Left lung (tissue), 4 donors: ENCODE measurements at regions not wholly inside any gene's neighbourhood (a gene's known extent, or its start where the extent isn't known, plus 50 kb on each side); places are given as distances from the start of the nearest gene placed in this dataset.
"Not testable (repeated sequence)": the region's sequence is repeated elsewhere in the genome, so short reads cannot be mapped to it uniquely, and the experiment has no call there.

ENCODE experiments used
- ATAC-seq: fragments of 200-7000 bp; cut with Tn5 transposase; one replicate; pipeline ENCODE4 v1.9.1; 2020; ENCODE audit warnings: moderate library complexity
- DNase-seq, 4 donors: peaks; one replicate each; pipeline ENCODE4 v3.0.0-alpha.2; 2013 to 2020
- H3K27ac ChIP-seq, 2 donors: fragments of 200-600 bp; sonication (generic) in 1 of 2; one replicate each; pipeline versions ENCODE4 v1.5.0 to v1.8.0; 2020 to 2021
- H3K27me3 ChIP-seq, 2 donors: fragments of 200-600 bp; sonication (generic) in 1 of 2; one replicate each; pipeline versions ENCODE4 v1.5.0 to v1.8.0; 2020 to 2021
- H3K36me3 ChIP-seq, 2 donors: fragments of 200-600 bp; sonication (generic) in 1 of 2; one replicate each; pipeline versions ENCODE4 v1.5.0 to v1.8.0; 2020 to 2021
- H3K4me1 ChIP-seq, 2 donors: fragments of 200-600 bp; one replicate each; pipeline ENCODE4 v1.8.0; 2021
- H3K4me3 ChIP-seq, 2 donors: fragments of 200-600 bp; sonication (generic) in 1 of 2; one replicate each; pipeline versions ENCODE4 v1.5.0 to v1.8.0; 2020 to 2021; ENCODE audit warnings: mild to moderate bottlenecking in 1 of 2
- H3K9me3 ChIP-seq, 2 donors: fragments of 200-600 bp; sonication (generic) in 1 of 2; one replicate each; pipeline versions ENCODE4 v1.5.0 to v1.8.0; 2020 to 2021
- CTCF ChIP-seq, 2 donors: fragments of 200-600 bp; sonication (generic) in 1 of 2; IDR thresholded peaks; one replicate each; pipeline versions ENCODE4 v1.5.0 to v1.8.0; 2021; ENCODE audit warnings: antibody characterized with exemption in 2 of 2
- intact Hi-C, 2 donors: fragments of 100-400 bp; cut with DNase I; formaldehyde crosslinking; loops; one replicate each; pipeline versions ENCODE4 v1.11.2 to v1.14.2; 2022
- donor health status: DM: no; HTN: yes; CAD: no.
- donor health status: DM: no; HTN: no; CAD: no.

GRCh38 chr13:27355894-27356293 is 68.5 kb upstream of the GTF3A start:
- no peaks in the 10 kb centered on the region for H3K4me1 ChIP-seq
- no peak overlapping the region for H3K27ac ChIP-seq
- ATAC-seq (no peak), DNase-seq (no peak)
- no peaks in the 10 kb centered on the region for H3K9me3 ChIP-seq
- no peak overlapping the region for H3K4me3 ChIP-seq
- TF ChIP-seq CTCF (IDR thresholded peaks at IDR 0.05), result no peak
- peaks cover 0 to 21% of the 10 kb centered on the region in 2 donors for H3K27me3 ChIP-seq
- no peaks in the 10 kb centered on the region for H3K36me3 ChIP-seq
- intact Hi-C loops, result loop anchor here in 1 of 2 donors (5.0 kb wide), 1 partner anchor 369 kb away; no protein-coding TSS in a partner anchor

- ATAC-seq (no peak), DNase-seq (no peak)
- Histone ChIP-seq H3K9me3 (no peaks in the 10 kb centered on the region), H3K4me3 (no peak overlapping the region), H3K36me3 (no peaks in the 10 kb centered on the region), H3K27ac (no peak overlapping the region), H3K4me1 (peaks cover 6 to 10% of the 10 kb centered on the region in 2 donors), H3K27me3 (peaks cover 0 to 38% of the 10 kb centered on the region in 2 donors)
- TF ChIP-seq CTCF (IDR thresholded peaks at IDR 0.05), result no peak
- intact Hi-C loops, result loop anchor here in 1 of 2 donors (5.0 kb wide), 1 partner anchor 371 kb away; no protein-coding TSS in a partner anchor
Measured at GRCh38 chr13:27358420-27358819, 66.0 kb upstream of the GTF3A start.

GRCh38 chr13:27359199-27359821 is 65.1 kb upstream of the GTF3A start:
- Histone ChIP-seq H3K4me3 (no peak overlapping the region), H3K9me3 (no peaks in the 10 kb centered on the region), H3K36me3 (no peaks in the 10 kb centered on the region), H3K27ac (no peak overlapping the region), H3K4me1 (peaks cover 6 to 10% of the 10 kb centered on the region in 2 donors), H3K27me3 (peaks cover 0 to 38% of the 10 kb centered on the region in 2 donors)
- intact Hi-C loops, result loop anchor here in 1 of 2 donors (5.0 kb wide), 1 partner anchor 372 kb away; no protein-coding TSS in a partner anchor
- DNase-seq, result peak in 3 of 4 donors; percentile 56 to 82 (median 59)
- TF ChIP-seq CTCF (IDR thresholded peaks at IDR 0.05), result peak; percentile 55 to 79
- peak; percentile 76 for ATAC-seq

- H3K27me3 ChIP-seq, result peaks cover 0 to 44% of the 10 kb centered on the region in 2 donors
- DNase-seq (no peak), ATAC-seq (no peak)
- H3K4me3 ChIP-seq, result no peak overlapping the region
- H3K27ac ChIP-seq, result no peak overlapping the region
- no peaks in the 10 kb centered on the region for H3K36me3 ChIP-seq
- H3K9me3 ChIP-seq, result no peaks in the 10 kb centered on the region
- intact Hi-C loops, result loop anchor here in 1 of 2 donors (5.0 kb wide), 2 partner anchors 467 to 622 kb away; no protein-coding TSS in a partner anchor
- H3K4me1 ChIP-seq, result peaks cover 6 to 10% of the 10 kb centered on the region in 2 donors
- no peak for TF ChIP-seq CTCF (IDR thresholded peaks at IDR 0.05)
Measured at GRCh38 chr13:27360562-27360961, 63.9 kb upstream of the GTF3A start.

GRCh38 chr13:27362064-27362751 is 62.2 kb upstream of the GTF3A start:
- no peaks in the 10 kb centered on the region for H3K36me3 ChIP-seq
- H3K4me1 ChIP-seq, result peaks cover 6 to 10% of the 10 kb centered on the region in 2 donors
- peaks cover 0 to 53% of the 10 kb centered on the region in 2 donors for H3K27me3 ChIP-seq
- H3K4me3 ChIP-seq, result peak overlapping the region; percentile 19 to 37
- ATAC-seq (peak; percentile 99), DNase-seq (peak; percentile 81 to 97 (median 88))
- H3K27ac ChIP-seq, result no peak overlapping the region
- no peaks in the 10 kb centered on the region for H3K9me3 ChIP-seq
- intact Hi-C loops, result loop anchor here in 1 of 2 donors (5.0 kb wide), 2 partner anchors 465 to 620 kb away; no protein-coding TSS in a partner anchor
- TF ChIP-seq CTCF (IDR thresholded peaks at IDR 0.05), result peak; percentile 88 to 94

- H3K4me3 ChIP-seq, ATAC-seq, H3K9me3 ChIP-seq, H3K36me3 ChIP-seq, H3K4me1 ChIP-seq, DNase-seq, H3K27ac ChIP-seq: not testable (repeated sequence)
- intact Hi-C loops, result loop anchor here in 1 of 2 donors (5.0 kb wide), 2 partner anchors 464 to 619 kb away; no protein-coding TSS in a partner anchor
- peaks cover 0 to 65% of the 10 kb centered on the region in 2 donors for H3K27me3 ChIP-seq
Measured at GRCh38 chr13:27363637-27364036, 60.8 kb upstream of the GTF3A start.
